GM21723 (cell line): ENCODE measurements at regions not wholly inside any gene's neighbourhood (a gene's known extent, or its start where the extent isn't known, plus 50 kb on each side); places are given as distances from the start of the nearest gene placed in this dataset.

Experiments used
- ATAC-seq: cut with Tn5 transposase; IDR thresholded peaks from one replicate; pipeline ENCODE4 v1.9.1; 2021; ENCODE audit warnings: mild to moderate bottlenecking, moderate library complexity; ENCODE audit not compliant: unreplicated experiment

GRCh38 chr15:95574053-95574452, 756.4 kb upstream of the NR2F2 start:
- no peak for ATAC-seq

- no peak for ATAC-seq
These were observed 752.6 kb upstream of the NR2F2 start for GRCh38 chr15:95577927-95578326.

- no peak for ATAC-seq
These were observed 750.4 kb upstream of the NR2F2 start for GRCh38 chr15:95580121-95580520.

GRCh38 chr15:95581595-95581994, 748.9 kb upstream of the NR2F2 start:
- no peak for ATAC-seq

- no peak for ATAC-seq
These were observed 746.4 kb upstream of the NR2F2 start for GRCh38 chr15:95584088-95584487.

DNA sequence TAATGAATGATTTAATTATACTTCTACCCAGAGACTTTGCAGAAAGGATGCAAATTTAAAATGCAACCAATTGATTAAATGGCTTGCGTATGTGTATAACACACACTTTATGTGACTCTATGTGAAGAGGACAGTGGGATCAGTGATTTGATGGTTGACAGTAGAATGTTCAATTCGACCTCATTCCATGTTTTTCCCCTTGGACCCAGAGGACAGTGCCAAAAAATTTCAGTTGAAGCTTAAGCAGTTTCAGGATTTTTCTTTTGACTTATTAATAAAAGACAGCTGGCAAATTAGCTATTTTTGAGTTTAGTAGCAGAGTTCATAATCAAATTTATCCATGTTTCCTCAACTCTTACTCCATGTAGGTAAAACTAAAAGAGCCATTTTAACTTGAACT, 742.4 kb upstream of the NR2F2 start:
- no peak for ATAC-seq

- ATAC-seq: no peak
These were observed 739.9 kb upstream of the NR2F2 start for GRCh38 chr15:95590533-95591044.

DNA sequence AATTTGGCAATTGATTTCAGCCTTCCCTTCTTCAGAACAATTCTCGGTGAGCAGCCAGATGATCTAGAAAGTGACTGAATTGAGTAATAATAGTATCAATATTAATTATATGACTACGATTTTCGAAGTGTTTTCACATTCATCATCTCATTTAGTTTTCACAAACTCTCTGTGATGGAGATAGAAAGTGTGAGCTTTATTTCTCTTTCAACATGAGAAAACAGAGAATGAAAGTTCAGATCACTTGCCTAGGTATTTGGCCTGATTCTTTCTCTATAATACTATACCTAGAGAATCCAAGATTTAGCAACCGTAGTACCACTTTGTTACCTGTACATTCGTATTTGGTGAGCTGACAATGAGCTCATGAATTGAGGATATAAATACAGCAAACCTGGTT, 739.2 kb upstream of the NR2F2 start:
- no peak for ATAC-seq

DNA sequence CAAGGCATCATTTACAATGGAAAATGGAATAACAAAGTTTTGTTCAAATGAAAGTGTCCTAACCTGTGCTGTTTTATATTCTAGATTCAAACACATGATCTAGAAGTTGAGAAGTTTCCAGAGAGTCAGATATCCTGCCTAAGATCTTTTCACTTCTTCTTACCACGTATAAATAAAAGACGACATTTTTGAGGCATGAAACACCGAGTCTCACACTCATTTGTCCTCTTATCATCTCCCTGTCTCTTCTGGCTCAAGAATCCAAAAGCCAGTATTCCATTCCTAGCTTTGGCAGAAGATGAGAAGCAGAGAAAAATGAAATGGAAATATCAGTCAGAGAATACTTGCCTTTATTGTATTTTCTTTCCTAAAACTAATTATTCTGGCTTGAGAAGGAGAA, 738.6 kb upstream of the NR2F2 start:
- no peak for ATAC-seq

GRCh38 chr15:95594496-95594895, 736.0 kb upstream of the NR2F2 start:
- ATAC-seq: no peak

DNA sequence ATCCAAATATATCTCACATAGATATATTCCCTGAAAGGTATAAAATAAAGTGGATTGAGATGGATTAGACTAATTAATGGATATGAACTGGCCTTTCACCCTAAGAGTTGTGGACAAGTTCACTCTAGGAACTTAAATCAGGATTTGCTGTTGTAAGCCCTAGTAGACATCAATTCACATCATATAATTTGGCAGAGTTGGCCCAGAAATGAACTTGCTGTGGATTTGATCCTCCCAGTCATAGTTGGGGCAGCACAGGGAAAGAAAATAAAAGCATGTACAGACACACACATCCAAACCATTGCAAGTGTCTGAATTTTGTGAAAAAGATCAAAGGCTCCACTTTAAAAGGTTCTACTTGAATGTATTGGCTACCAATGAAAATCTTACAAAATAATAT, 734.7 kb upstream of the NR2F2 start:
- ATAC-seq: no peak

- no peak for ATAC-seq
These were observed 734.0 kb upstream of the NR2F2 start for GRCh38 chr15:95596496-95596895.

GRCh38 chr15:95598251-95598855, 732.1 kb upstream of the NR2F2 start:
- ATAC-seq: no peak

DNA sequence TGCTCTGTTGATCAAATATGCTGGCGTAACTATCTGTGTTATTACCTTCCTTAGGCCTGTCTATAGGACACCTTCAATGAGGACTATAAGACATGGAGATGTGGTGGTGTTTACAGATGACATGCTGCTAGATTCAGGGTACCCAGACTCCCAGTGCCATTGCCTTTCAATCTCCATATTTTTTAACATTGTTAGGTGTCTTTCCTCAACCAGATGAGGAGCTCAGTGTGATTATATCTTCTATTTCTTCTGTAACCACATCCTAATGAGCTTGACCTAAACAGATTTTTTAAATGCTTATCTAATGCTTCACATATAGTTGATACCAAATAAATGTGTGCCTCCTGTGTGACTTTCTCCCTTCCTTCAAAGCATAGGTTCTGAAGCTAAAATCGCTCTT, 730.1 kb upstream of the NR2F2 start:
- ATAC-seq: no peak

GRCh38 chr15:95600884-95601283, 729.6 kb upstream of the NR2F2 start:
- no peak for ATAC-seq

DNA sequence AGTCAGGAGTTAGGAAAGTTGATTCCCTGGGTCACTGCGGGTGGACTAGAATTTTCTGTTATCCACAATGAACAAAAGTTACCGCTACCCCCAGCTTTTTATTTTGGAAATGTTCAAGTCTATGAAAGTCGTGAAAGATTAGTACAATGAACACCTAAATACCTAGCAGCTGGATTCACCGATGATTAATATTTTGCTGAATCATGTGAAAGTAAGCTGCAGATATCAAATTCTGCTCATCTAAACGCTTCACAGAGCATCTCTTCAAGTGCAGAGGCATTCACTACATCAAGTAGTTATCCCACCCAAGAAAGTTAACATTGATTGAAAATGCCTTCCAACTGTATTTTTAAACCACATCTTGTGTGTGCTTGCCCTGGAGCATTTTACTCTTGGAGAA, 729.0 kb upstream of the NR2F2 start:
- no peak for ATAC-seq

- no peak for ATAC-seq
These were observed 726.7 kb upstream of the NR2F2 start for GRCh38 chr15:95603802-95604201.

DNA sequence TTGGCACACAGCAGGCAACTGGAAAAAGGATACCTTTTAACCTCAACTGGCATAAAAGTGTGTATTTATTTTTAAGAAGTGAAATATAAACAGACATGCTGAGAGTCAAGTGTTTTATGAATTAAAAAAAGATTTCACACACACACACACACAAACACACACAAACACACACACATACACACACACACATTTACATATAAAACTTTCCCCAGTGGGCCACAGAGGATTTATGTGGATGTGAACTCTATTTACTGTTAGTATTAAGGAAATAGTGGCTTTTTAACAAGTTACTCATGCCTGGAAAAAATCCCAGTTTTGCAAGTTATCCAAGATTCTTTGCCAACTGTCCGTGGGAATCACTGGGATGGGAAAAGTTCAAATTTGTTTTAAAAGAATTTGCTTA, 725.9 kb upstream of the NR2F2 start:
- ATAC-seq: no peak

DNA sequence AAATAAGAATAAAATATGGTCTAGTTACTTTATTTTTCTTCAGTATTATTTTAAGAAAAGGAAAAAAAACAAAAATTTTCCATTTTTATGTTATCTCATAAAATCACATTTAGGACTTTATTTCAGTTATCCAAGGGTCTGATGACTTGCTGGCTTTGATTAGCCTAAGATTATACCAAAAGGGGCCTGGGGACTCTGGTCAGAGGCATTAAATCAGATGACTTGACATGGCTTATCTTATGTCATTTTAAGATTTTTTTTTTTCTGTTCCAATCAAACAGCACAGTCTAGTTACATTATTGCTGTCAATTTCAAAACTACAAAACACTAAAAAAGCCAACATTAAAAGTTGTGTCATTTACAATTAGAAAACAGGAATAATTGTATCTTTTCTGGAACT, 725.4 kb upstream of the NR2F2 start:
- ATAC-seq: no peak

GRCh38 chr15:95606551-95606950, 723.9 kb upstream of the NR2F2 start:
- no peak for ATAC-seq

GRCh38 chr15:95608371-95608770, 722.1 kb upstream of the NR2F2 start:
- no peak for ATAC-seq

DNA sequence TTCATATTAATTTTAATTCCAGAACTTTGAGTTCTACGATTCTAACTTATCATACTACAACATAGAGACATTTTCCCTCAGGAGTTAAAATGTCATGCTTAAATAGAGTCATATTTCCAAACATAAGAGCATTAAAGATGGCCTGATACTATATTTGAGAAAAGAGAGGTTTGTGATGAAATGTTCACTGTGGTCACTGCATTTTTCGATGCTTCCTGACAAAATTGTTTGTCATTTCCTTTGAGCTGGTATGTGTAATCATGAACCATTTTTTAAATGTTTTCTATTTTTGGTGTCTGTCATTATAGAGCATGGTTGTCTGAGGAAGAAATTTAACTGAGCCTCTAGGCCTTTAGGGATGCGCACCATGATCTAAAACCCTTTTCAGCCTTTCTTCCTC, 721.4 kb upstream of the NR2F2 start:
- no peak for ATAC-seq

GRCh38 chr15:95610945-95611344, 719.6 kb upstream of the NR2F2 start:
- ATAC-seq: no peak
